Kasumi-1 (cell line): ENCODE measurements at regions not wholly inside any gene's neighbourhood (a gene's known extent, or its start where the extent isn't known, plus 50 kb on each side); places are given as distances from the start of the nearest gene placed in this dataset.

ENCODE experiments used
- DNase-seq, 2 experiments: peaks; one replicate each; lab custom pipeline; 2025; lab: John Stamatoyannopoulos, UW

DNA sequence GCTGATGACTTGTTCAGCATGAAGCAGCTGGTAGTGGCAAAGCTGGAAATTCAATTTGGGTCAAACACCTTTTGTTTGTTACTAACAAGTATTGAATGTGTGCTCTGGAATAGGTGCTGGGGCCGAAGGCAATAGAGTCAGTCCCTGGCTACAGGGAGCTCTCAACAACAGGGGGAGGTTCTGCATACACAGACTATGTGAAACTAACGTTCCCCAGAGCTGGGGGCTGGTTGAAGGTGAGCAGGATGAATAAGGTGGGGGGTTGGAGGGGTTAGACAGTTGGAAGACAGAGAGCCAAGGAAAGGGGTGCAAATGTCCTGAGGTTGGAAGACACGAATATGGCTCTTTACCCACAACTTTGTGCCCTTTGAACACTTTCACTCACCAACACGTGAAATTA, 84.1 kb upstream of the PLPP4 start:
- no peak for DNase-seq

DNA sequence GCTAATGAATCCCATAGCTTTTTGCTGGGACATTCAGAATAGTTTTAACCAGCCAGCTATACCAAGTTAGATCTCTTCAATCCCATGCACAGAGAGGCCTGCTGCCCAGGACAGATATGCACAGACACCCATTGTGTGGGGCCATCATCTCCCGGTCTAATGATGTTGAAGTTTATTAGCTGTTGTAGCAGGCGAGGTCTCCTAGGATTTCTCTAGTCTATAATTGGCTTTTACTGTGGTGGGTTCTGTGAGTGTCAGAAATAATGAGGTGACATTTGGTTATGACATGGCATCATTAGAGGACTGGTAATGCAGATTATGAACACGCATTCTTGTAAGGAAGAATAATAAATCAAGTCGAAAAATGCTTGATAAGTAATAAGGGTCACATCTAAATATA, 81.4 kb upstream of the PLPP4 start:
- DNase-seq = no peak

DNA sequence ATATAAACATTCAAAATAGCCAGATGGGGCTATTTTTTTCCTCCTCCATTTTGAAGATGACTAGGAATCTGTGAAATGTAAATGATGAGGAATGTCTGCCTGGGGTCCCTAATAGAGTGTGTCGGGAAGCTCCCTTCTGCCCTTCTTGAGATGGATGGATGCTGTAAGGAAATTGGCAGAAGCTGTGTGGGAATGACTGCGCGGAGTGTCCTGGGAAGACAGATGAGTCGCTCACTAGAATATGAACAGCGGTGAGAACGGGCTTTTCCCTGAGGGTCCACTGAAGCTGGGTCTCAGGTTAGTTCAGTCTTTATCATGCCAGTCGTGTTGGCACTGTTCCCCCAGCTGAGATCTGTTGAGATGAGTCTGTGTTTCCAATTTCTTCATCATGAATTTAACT, 75.1 kb upstream of the PLPP4 start:
- DNase-seq = no peak

DNA sequence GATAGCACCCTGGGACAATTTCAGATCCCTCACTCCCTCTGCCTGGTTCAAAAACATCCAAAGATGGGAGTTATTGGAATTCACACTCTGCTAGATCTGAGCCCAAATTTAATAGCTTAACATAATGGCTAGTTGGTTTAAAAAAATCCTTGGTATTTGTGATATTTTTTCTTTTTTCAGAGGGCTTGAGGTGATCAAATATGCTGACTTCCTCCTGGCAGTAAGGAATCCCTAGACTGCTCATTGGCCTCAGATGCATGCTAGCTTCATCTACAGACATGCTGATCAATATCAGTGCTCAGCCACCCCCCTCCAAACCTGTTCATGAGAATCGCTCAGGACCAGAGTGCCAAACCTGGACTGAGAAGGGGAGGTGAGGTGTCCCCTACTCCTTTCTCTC, 74.7 kb upstream of the PLPP4 start:
- DNase-seq = no peak

DNA sequence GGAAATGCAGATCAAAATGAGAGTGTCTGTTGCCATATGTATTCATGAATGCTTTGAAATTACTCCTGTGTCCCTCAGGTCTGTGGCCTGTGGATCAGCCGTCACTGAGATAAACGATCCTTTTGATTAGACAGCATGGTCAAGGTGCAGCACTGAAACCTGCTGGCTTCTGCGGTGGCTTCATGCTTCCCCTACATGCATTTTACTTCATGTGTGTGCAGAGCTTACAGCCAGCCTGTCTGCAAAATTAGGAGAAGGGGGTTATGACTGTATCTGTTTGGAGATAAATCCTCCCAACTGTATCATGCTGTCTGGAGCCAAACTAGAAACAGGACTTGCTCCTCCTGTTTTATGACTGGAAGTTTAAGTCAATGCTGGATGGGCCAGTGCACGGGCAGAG, 71.0 kb upstream of the PLPP4 start:
- DNase-seq = no peak

DNA sequence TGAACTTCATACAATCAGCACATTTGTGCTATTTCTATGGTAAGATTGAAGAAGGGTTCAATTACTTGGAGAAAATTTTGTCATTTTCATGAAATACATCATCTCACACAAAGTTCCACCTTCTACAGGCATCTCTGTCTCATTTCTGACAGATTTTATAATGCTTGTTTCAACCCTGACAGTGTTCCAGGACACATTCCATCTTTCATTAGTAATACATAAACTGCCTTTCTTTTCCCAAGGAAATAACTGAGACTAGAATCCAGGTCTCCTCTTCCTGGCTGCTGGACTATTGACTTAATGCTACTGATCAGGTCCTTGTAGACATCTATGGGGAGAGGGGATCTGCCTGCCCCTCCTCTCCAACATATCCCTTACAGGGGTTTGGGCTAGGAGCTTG, 70.1 kb upstream of the PLPP4 start:
- DNase-seq = no peak

DNA sequence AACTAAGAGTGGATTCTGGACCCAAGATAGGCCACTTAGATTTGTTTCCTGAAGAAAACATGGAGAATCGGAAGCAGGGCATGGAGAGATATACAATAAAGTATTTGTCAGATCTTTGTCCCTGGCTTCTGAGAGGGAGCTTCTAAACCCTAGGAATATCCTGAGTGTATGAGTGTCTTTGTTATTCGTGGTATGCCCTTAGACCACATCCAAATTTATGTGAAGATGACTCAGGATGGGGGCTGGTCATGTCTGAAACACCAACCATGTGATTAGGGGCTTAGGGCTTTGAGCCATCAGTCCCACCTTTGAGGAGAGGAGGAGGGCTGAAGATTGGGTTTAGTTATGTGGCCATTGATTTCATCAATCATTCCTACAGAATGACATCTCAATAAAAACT, 69.7 kb upstream of the PLPP4 start:
- DNase-seq = no peak

DNA sequence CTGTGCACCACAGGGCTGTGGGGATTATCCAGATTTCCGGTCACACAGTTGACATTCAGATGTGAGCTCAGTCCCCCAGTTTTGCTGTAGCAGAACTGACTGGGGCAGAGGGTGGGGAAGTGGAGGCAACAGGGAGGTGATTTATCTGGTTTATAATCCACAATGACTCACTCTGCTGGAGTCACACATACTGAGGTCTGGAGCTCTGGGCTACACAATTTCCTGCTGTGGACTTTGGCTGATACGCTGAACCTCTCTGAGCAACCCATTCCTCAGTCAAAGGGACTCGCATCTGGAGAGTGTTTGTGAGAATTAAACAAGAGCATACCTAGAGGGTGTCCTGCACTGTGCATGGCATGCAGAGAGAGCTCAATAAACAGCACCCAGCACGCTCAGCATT, 64.8 kb upstream of the PLPP4 start:
- no peak for DNase-seq

DNA sequence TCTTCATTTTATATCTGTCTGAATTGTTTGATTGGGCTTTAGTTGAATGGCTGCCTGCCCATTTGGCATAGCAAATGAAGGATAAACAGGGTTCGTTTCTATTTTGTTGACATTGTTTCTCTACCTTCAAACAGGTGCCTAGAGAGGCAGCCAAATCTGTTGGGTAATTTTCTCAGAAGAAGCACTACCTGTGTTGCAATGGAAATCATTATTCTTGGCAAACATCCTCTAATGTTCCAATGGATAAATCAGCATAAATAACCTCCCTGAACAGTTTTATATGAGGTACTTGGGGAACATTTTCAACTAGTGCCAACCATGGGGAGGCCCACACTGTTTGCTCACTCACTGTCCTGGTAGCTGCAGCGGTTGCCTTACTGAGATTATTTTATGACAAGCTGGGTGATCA, 64.4 kb upstream of the PLPP4 start:
- no peak for DNase-seq

DNA sequence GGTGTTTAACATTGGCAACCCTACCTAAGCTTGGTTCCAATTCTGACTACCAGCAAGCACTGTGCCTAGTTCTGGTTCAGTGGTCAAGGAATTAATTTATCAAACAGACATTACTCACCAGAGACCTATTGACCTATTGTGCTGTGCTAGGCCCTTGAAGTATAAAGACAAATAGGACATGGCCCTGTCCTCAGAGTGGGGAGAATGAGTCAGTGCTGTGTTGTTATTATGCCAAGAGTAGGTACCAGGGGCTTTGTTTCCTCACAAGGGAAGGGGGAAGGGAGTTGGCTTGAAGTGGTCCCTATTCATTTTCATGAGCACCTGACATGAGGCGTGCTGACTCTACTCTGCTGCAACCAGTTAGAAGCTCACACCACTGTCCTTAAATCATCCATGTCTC, 62.6 kb upstream of the PLPP4 start:
- DNase-seq = no peak

DNA sequence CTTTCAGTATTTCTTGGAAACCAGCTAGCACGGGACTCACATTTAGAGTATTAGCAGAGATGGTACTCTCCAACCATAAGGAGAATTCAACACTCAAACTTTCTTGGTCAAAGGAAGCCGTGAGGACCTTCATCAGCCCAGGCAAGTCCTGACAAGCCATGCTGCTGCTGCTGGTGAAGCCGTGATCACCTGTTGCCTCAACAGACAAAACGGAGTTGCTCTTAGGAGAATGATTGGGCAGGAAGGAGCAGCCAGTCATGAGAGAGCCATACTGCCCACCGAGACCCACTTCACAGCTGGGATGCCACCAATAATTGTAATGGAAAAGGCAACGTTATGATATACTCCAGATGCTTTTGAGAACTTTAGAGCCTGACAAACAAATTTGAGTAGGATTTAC, 60.8 kb upstream of the PLPP4 start:
- no peak for DNase-seq

DNA sequence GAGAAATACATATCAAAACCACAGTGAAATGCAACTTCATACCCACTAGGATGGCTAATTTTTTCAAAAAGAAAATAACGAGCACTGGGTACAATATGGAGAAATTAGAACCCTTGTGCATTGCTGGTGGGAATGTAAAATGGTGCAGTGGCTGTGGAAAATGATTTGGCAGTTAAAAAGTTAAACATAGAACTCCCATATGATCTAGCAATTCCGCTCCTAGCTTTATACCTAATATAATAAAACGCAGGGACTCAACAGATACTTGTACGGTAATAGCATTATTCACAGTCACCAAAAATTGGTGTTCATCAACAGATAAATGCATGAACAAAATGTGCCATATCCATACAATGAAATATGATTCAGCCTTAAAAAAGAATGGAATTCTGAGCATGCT, 58.8 kb upstream of the PLPP4 start:
- DNase-seq = no peak

DNA sequence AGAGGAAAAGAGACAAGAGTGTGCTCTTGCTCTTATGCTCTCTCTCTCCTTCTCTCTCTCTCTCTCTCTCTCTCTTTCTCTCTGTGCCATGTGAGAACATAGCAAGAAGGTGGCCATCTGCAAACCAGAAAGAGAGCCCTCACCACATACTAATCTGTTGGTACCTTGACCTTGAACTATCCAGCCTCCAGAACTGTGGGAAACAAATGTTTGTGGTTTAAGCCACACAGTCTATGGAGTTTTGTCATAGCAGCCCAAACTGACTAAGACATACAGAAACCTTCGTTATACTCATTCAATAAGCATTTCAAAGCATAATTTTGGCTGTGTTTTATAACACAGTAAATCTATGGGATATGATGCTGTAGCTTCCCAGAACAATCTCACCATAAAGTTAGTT, 56.4 kb upstream of the PLPP4 start:
- no peak for DNase-seq

DNA sequence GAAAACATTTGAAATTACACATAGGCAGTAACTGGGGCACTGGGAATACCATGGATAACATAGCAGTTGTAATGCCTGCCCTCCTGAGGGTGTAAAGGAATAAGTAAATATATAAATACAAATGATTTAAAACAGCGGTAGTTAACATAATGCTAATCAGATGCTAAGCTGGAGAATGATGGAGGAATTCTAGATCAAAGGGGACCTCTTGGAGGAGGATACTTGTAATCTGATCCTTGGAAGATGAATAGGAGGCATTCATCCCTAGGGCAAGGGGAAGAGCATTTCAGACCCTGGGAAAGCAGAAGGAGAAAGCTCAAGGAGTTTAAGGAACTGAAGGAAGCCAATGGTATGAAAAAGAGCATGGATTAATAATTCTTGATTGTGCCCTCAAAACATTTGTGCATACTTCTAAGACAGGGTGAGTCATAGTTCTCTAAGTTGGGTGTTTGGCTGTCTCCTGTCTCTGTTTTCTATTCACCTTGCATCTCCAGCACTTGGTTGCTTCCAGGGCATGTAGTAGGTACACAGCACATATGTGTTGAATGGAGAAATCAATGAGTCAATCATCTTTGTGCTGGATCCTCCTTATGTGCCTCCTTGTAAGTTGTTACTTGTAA, 54.8 kb upstream of the PLPP4 start:
- DNase-seq = no peak

DNA sequence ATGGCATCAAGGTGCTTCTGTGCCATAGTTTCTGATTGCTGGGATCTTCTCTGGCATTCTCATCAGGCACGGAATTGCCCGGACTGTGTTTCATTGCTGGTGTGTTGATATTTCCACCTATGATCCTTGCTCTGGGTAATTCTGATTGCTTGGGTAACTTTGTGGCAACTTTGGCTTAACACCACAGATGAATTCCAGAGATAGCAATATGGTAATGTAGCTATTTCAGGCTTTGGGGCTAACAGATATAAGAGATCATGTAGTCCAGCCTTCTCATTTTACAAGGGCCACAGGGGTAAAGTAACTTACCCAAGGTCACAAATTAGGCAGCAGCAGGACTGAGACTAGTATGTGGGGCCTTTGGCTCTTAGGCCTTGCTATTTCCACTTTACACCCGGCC, 53.9 kb upstream of the PLPP4 start:
- no peak for DNase-seq

DNA sequence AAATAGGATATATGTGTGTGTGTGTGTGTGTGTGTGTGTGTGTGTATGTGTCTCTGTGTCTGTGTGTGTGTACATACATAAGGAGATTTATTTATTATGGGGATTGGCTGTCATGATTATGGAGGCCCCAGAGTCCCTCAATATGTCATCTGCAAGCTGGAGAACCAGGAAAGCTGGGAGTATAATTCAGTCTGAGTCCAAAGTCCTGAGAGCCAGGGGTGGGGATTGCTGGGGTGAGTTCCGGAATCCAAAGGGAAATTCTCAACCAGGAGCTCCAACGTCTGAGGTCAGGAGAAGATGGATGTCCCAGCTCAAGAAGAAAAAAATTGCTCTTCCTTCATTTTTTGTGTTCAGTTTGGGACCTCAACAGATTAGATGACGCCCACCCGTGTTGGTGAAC, 50.7 kb upstream of the PLPP4 start:
- DNase-seq = no peak
